ENCODE measurements at regions not wholly inside any gene's neighbourhood (a gene's known extent, or its start where the extent isn't known, plus 50 kb on each side); places are given as distances from the start of the nearest gene placed in this dataset.

- H3K9me3 ChIP-seq (ENCODE audit: control insufficient read depth, insufficient read depth, low read depth, low read length): no peaks in the 10 kb centered on the region
- ChIA-PET CTCF (interaction anchor here (0.6 kb wide), 1 partner anchor 178 kb away, joined by 4 read pairs; no protein-coding TSS in a partner anchor), POLR2A (interaction anchor here (0.6 kb wide), 1 partner anchor 491 kb away, joined by 3 read pairs; no protein-coding TSS in a partner anchor)
- TF ChIP-seq ZSCAN16 (tag by site-specific recombination; IDR thresholded peaks at IDR 0.05) (no peak), ZNF623 (tag by site-specific recombination; IDR thresholded peaks at IDR 0.05) (no peak), FEZF1 (tag by site-specific recombination; IDR thresholded peaks at IDR 0.05) (no peak)
- H3K27ac ChIP-seq (ENCODE audit: extremely low read depth, low read depth, low read length): no peak overlapping the region
- H3K36me3 ChIP-seq (ENCODE audit: control insufficient read depth in 2 of 2, insufficient read depth in 1 of 2, low read length in 2 of 2): no peaks in the 10 kb centered on the region
- H3K4me3 ChIP-seq (ENCODE audit: low read depth, low read length): no peak overlapping the region
- peaks cover 13% of the 10 kb centered on the region for H3K4me1 ChIP-seq (ENCODE audit: control insufficient read depth, insufficient read depth, low read length)
Observed at GRCh38 chr1:198907423-198907746, 268.5 kb downstream of the PTPRC start.

- Histone ChIP-seq H3K4me3 (ENCODE audit: low read depth, low read length) (no peak overlapping the region), H3K9me3 (ENCODE audit: control insufficient read depth, insufficient read depth, low read depth, low read length) (no peaks in the 10 kb centered on the region), H3K36me3 (ENCODE audit: control insufficient read depth in 2 of 2, insufficient read depth in 1 of 2, low read length in 2 of 2) (no peaks in the 10 kb centered on the region), H3K27ac (ENCODE audit: extremely low read depth, low read depth, low read length) (no peak overlapping the region), H3K4me1 (ENCODE audit: control insufficient read depth, insufficient read depth, low read length) (peaks cover 1% of the 10 kb centered on the region)
- TF ChIP-seq ZBTB49 (tag by site-specific recombination; IDR thresholded peaks at IDR 0.05; ENCODE audit: low read depth) (no peak), ZBTB11 (tag by site-specific recombination; conservative IDR thresholded peaks at IDR 0.05; ENCODE audit: low read depth) (no peak), ZNF138 (tag by site-specific recombination; IDR thresholded peaks at IDR 0.05; ENCODE audit: borderline replicate concordance) (no peak), ZBTB1 (tag by site-specific recombination; IDR thresholded peaks at IDR 0.05) (no peak), KLF17 (tag by site-specific recombination; IDR thresholded peaks at IDR 0.05) (no peak), KLF10 (tag by site-specific recombination; IDR thresholded peaks at IDR 0.05) (no peak), ZNF626 (tag by site-specific recombination; IDR thresholded peaks at IDR 0.05) (no peak), ZIC2 (tag by site-specific recombination; IDR thresholded peaks at IDR 0.05) (no peak), ZNF155 (tag by site-specific recombination; IDR thresholded peaks at IDR 0.05) (no peak), TSHZ1 (tag by site-specific recombination; IDR thresholded peaks at IDR 0.05; ENCODE audit: borderline replicate concordance) (no peak), ZNF544 (tag by site-specific recombination; IDR thresholded peaks at IDR 0.05) (no peak), ZSCAN16 (tag by site-specific recombination; IDR thresholded peaks at IDR 0.05) (no peak), ZBTB10 (tag by site-specific recombination; IDR thresholded peaks at IDR 0.05) (no peak), ZFP37 (tag by site-specific recombination; IDR thresholded peaks at IDR 0.05) (no peak), ZNF768 (tag by site-specific recombination; IDR thresholded peaks at IDR 0.05) (no peak), ZNF600 (tag by site-specific recombination; IDR thresholded peaks at IDR 0.05) (no peak), ZNF174 (tag by site-specific recombination; IDR thresholded peaks at IDR 0.05) (no peak), GLIS2 (tag by site-specific recombination; IDR thresholded peaks at IDR 0.05) (no peak), FEZF1 (tag by site-specific recombination; IDR thresholded peaks at IDR 0.05) (no peak), HOXA7 (CRISPR knock-in tag; IDR thresholded peaks at IDR 0.05; ENCODE audit: borderline replicate concordance) (no peak)
- ChIA-PET POLR2A (no interaction called here), CTCF (no interaction called here)
Observed at GRCh38 chr1:198908995-198909394, 270.2 kb downstream of the PTPRC start.

Data from HEK293 (cell line).